ENCODE measurements at regions not wholly inside any gene's neighbourhood (a gene's known extent, or its start where the extent isn't known, plus 50 kb on each side); places are given as distances from the start of the nearest gene placed in this dataset.

GRCh38 chr4:79174490-79175252, 151.2 kb downstream of the NAA11 start:
- no peaks in the 10 kb centered on the region for H3K27me3 ChIP-seq (ENCODE audit: insufficient read depth, low read length)
- no peaks in the 10 kb centered on the region for H3K23me2 ChIP-seq (ENCODE audit: insufficient read length, low read depth, low read length, poor library complexity, severe bottlenecking)
- no peak overlapping the region for H3T11ph ChIP-seq (ENCODE audit: low read length)
- no peak overlapping the region for H3K4ac ChIP-seq (ENCODE audit: low read depth, low read length)
- H3K27me3 Mint-ChIP-seq (ENCODE audit: low read depth) = no peaks in the 10 kb centered on the region
- H2BK5ac ChIP-seq (ENCODE audit: insufficient read length, low read length) = no peak overlapping the region
- no peak overlapping the region for H3K4me3 Mint-ChIP-seq
- WGBS (ENCODE audit: extremely low coverage, insufficient read length, low lambda C conversion rate) = no CpG with 5 or more reads among the region's 2 CpGs
- no peak overlapping the region for H4K91ac ChIP-seq (ENCODE audit: insufficient read length, low read depth, low read length)
- no peak overlapping the region for H2AK5ac ChIP-seq (ENCODE audit: insufficient read length, low read length)
- no peak overlapping the region for H2BK120ac ChIP-seq (ENCODE audit: low read depth, low read length, poor library complexity, severe bottlenecking)
- no peak overlapping the region for H3K27ac Mint-ChIP-seq
- H3K14ac ChIP-seq (ENCODE audit: insufficient read depth, low read length) = no peak overlapping the region
- no peaks in the 10 kb centered on the region for H4K20me1 ChIP-seq (ENCODE audit: control insufficient read depth, insufficient read depth, insufficient read length)
- TF ChIP-seq CTCF (conservative IDR thresholded peaks at IDR 0.05) = no peak
- no peak overlapping the region for H3K27ac ChIP-seq (ENCODE audit: insufficient read length, low read depth, low read length)
- H3K9me3 Mint-ChIP-seq = peaks cover 0 to under 1% of the 10 kb centered on the region in 2 experiments; a peak in 3 of 5 replicates
- H2BK15ac ChIP-seq (ENCODE audit: low read depth, low read length) = no peak overlapping the region
- no peak overlapping the region for H2BK12ac ChIP-seq (ENCODE audit: insufficient read length, low read depth, low read length)
- H3K36me3 Mint-ChIP-seq (ENCODE audit: insufficient read depth in 1 of 3, low read depth in 3 of 3) = peaks cover 0 to 4% (median 0%) of the 10 kb centered on the region in 3 experiments; a peak in 3 of 7 replicates
- H3K4me1 Mint-ChIP-seq = no peaks in the 10 kb centered on the region
- H3K4me2 ChIP-seq (ENCODE audit: insufficient read depth, insufficient read length, low read length) = no peak overlapping the region
- no peak overlapping the region for H3K9ac ChIP-seq (ENCODE audit: extremely low read depth, insufficient read length, low read length)
- H3K18ac ChIP-seq (ENCODE audit: insufficient read length, low read depth, low read length) = no peak overlapping the region
- H2AFZ ChIP-seq (ENCODE audit: low read length) = no peak overlapping the region
- no peaks in the 10 kb centered on the region for H3K4me1 ChIP-seq (ENCODE audit: insufficient read depth, low read length)
- H4K5ac ChIP-seq (ENCODE audit: insufficient read length, low read depth, low read length) = no peak overlapping the region
- H4K8ac ChIP-seq (replicated peaks; ENCODE audit: insufficient read length, low read depth, low read length) = no peak overlapping the region
- no peak for DNase-seq
- H3K9me3 ChIP-seq (ENCODE audit: control insufficient read depth, low read depth, low read length) = no peaks in the 10 kb centered on the region
- no peak overlapping the region for H3K23ac ChIP-seq (ENCODE audit: insufficient read length, low read depth, low read length)
- H3K79me2 ChIP-seq (ENCODE audit: insufficient read depth, low read length) = no peaks in the 10 kb centered on the region
- H2BK20ac ChIP-seq (ENCODE audit: low read depth, low read length, poor library complexity, severe bottlenecking) = no peak overlapping the region
- H3K79me1 ChIP-seq (ENCODE audit: insufficient read depth, low read depth, low read length, poor library complexity, severe bottlenecking) = no peaks in the 10 kb centered on the region
- no peak overlapping the region for H3K56ac ChIP-seq (ENCODE audit: insufficient read length, low read depth, low read length)

All from H9 (cell line).